HL-60 (cell line): ENCODE measurements at regions not wholly inside any gene's neighbourhood (a gene's known extent, or its start where the extent isn't known, plus 50 kb on each side); places are given as distances from the start of the nearest gene placed in this dataset.

ENCODE experiments used
- CTCF ChIP-seq: IDR thresholded peaks from one replicate; pipeline ENCODE4 v1.5.1; 2011; ENCODE audit warnings: low read length, control low read depth, inconsistent platforms; ENCODE audit not compliant: insufficient read depth
- GABPA ChIP-seq: IDR thresholded peaks from 2 replicates; pipeline ENCODE4 v1.6.1; 2012; ENCODE audit warnings: low read depth
- POLR2AphosphoS5 ChIP-seq: IDR thresholded peaks from 2 replicates; pipeline ENCODE4 v1.6.1; 2012; ENCODE audit warnings: low read depth
- REST ChIP-seq: IDR thresholded peaks from 2 replicates; pipeline ENCODE4 v1.6.1; 2012; ENCODE audit warnings: low read depth; ENCODE audit not compliant: insufficient replicate concordance
- SPI1 ChIP-seq: IDR thresholded peaks from 2 replicates; pipeline ENCODE4 v1.6.1; 2012; ENCODE audit warnings: low read depth, mild to moderate bottlenecking, borderline replicate concordance

GRCh38 chr17:6343191-6343590 lies 91.7 kb downstream of the AIPL1 start:
- TF ChIP-seq POLR2AphosphoS5 (no peak), CTCF (no peak), REST (no peak), GABPA (no peak), SPI1 (no peak)
